Occipital lobe (tissue), 1 donor: ENCODE measurements at regions not wholly inside any gene's neighbourhood (a gene's known extent, or its start where the extent isn't known, plus 50 kb on each side); places are given as distances from the start of the nearest gene placed in this dataset.
"Not testable (repeated sequence)": the region's sequence is repeated elsewhere in the genome, so short reads cannot be mapped to it uniquely, and the experiment has no call there.

Experiments used
- DNase-seq: peaks from one replicate; lab custom pipeline; 2025; lab: John Stamatoyannopoulos, UW

GRCh38 chr9:73095425-73095824 is 56.2 kb upstream of the ANXA1 start:
- DNase-seq: no peak

- no peak for DNase-seq
Observed at GRCh38 chr9:73093740-73094379, 57.8 kb upstream of the ANXA1 start.

GRCh38 chr9:73093016-73093739 is 58.5 kb upstream of the ANXA1 start:
- DNase-seq: no peak

- DNase-seq: no peak
Observed at GRCh38 chr9:73091909-73092308, 59.8 kb upstream of the ANXA1 start.

- no peak for DNase-seq
Observed at GRCh38 chr9:73090214-73090613, 61.5 kb upstream of the ANXA1 start.

GRCh38 chr9:73089304-73089985 is 62.2 kb upstream of the ANXA1 start:
- DNase-seq: no peak

GRCh38 chr9:73087876-73088275 is 63.8 kb upstream of the ANXA1 start:
- DNase-seq: not testable (repeated sequence)

GRCh38 chr9:73083519-73083918 is 68.1 kb upstream of the ANXA1 start:
- no peak for DNase-seq

- DNase-seq: no peak
Observed at GRCh38 chr9:73081979-73082657, 69.5 kb upstream of the ANXA1 start.

- no peak for DNase-seq
Observed at GRCh38 chr9:73080110-73080694, 71.5 kb upstream of the ANXA1 start.

- DNase-seq: no peak
Observed at GRCh38 chr9:73079326-73079725, 72.3 kb upstream of the ANXA1 start.

GRCh38 chr9:73077625-73078030 is 74.0 kb upstream of the ANXA1 start:
- no peak for DNase-seq

- DNase-seq: no peak
Observed at GRCh38 chr9:73076970-73077369, 74.7 kb upstream of the ANXA1 start.

GRCh38 chr9:73074176-73074708 is 77.4 kb upstream of the ANXA1 start:
- DNase-seq: no peak

- DNase-seq: no peak
Observed at GRCh38 chr9:73073337-73074175, 78.1 kb upstream of the ANXA1 start.

GRCh38 chr9:73067074-73067473 is 84.6 kb upstream of the ANXA1 start:
- no peak for DNase-seq

- DNase-seq: peak; percentile 15
Observed at GRCh38 chr9:73065439-73065838, 86.2 kb upstream of the ANXA1 start.

GRCh38 chr9:73064315-73064714 is 87.3 kb upstream of the ANXA1 start:
- DNase-seq: no peak

- no peak for DNase-seq
Observed at GRCh38 chr9:73061146-73061545, 90.5 kb upstream of the ANXA1 start.

- DNase-seq: no peak
Observed at GRCh38 chr9:73059247-73059646, 92.4 kb upstream of the ANXA1 start.

- no peak for DNase-seq
Observed at GRCh38 chr9:73056245-73056644, 95.4 kb upstream of the ANXA1 start.
